OCI-LY3 (cell line): ENCODE measurements at regions not wholly inside any gene's neighbourhood (a gene's known extent, or its start where the extent isn't known, plus 50 kb on each side); places are given as distances from the start of the nearest gene placed in this dataset.

Experiments
- H2AFZ ChIP-seq: fragments of 200-600, 300-600 bp; shearing (Covaris generic); 2 replicates; pipeline ENCODE4 v1.6.0; 2014; ENCODE audit warnings: antibody characterized with exemption, low read depth, low read length
- H3K27ac ChIP-seq: fragments of 200-600, 300-600 bp; sonication (generic); 2 replicates; pipeline ENCODE4 v1.5.1; 2014; ENCODE audit warnings: mild to moderate bottlenecking, low read length, moderate library complexity, mixed read lengths
- H3K27me3 ChIP-seq: fragments of 200-600, 300-600 bp; sonication (generic); 2 replicates; pipeline ENCODE4 v1.6.1; 2014; ENCODE audit warnings: low read depth, low read length, mixed read lengths
- H3K36me3 ChIP-seq: fragments of 200-600, 300-600 bp; sonication (generic); replicated peaks from 2 replicates; pipeline ENCODE3; 2014; ENCODE audit warnings: low read depth, low read length, mixed read lengths
- H3K4me1 ChIP-seq: fragments of 300-600, 200-600 bp; sonication (generic); 2 replicates; pipeline ENCODE4 v1.6.1; 2014; ENCODE audit warnings: low read length, mixed read lengths
- H3K4me2 ChIP-seq: fragments of 200-600, 300-600 bp; sonication (generic); 2 replicates; pipeline ENCODE4 v1.6.1; 2014; ENCODE audit warnings: low read length, mixed read lengths
- H3K4me3 ChIP-seq: fragments of 300-600, 200-600 bp; sonication (generic); 2 replicates; pipeline ENCODE4 v1.5.1; 2014; ENCODE audit warnings: antibody characterized with exemption, mild to moderate bottlenecking, low read length, moderate library complexity
- H3K79me2 ChIP-seq: fragments of 300-600, 200-600 bp; shearing (Covaris generic); 2 replicates; pipeline ENCODE4 v1.6.1; 2014; ENCODE audit warnings: mild to moderate bottlenecking, low read length, mixed read lengths
- H3K9ac ChIP-seq: fragments of 300-600, 200-600 bp; shearing (Covaris generic); 2 replicates; pipeline ENCODE4 v1.6.0; 2014; ENCODE audit warnings: mild to moderate bottlenecking, low read length, moderate library complexity
- H3K9me3 ChIP-seq: fragments of 200-600, 300-600 bp; shearing (Covaris generic); 2 replicates; pipeline ENCODE4 v1.6.1; 2014; ENCODE audit warnings: low read length, mixed read lengths; ENCODE audit not compliant: insufficient read depth
- H4K20me1 ChIP-seq: fragments of 200-600, 300-600 bp; sonication (generic); 2 replicates; pipeline ENCODE4 v1.6.1; 2016; ENCODE audit warnings: low read length, mixed read lengths; ENCODE audit not compliant: insufficient read depth
- EZH2phosphoT487 ChIP-seq: fragments of 200-600 bp; shearing (Covaris generic); IDR thresholded peaks from 2 replicates; pipeline ENCODE4 v1.6.1; 2018; ENCODE audit warnings: antibody characterized with exemption, mixed run types, low read depth
- TF ChIP-seq, protein P1 (sequence below): fragments of 200-600, 300-600 bp; sonication (generic); IDR thresholded peaks from 2 replicates; pipeline ENCODE4 v1.5.1; 2014; ENCODE audit warnings: antibody characterized with exemption, low read length, low read depth

DNA sequence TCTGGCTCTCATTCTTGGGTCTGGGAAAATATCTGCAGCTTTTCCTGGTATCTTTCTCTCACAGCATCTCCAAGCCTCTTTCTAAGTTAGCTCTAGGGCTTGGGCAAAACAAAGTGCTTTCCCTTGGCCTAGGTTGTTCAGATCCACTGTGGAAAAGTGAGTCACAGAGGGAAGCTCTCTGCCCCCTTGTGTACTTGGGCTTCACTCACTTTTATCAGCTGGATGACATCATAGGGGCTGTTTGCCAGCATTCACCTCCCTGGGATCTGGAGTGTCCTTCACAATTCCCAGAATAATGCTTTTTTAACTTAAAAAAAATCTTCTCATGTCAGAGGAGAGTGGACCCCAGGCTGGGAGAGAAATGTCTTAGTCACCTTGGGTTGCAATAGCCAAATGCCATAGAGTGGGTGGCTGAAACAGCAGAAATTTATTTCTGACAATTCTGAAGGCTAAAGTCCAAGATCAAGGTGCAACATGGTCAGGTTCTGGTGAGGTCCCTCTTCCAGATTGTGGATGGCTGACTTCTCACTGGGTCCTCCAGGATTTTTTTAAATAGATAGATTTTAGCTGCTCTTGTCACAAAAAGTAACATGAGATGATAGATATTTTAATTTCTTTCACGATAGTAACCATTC is 247.8 kb downstream of the SH2D1A start:
- Histone ChIP-seq H3K27me3 (no peaks in the 10 kb centered on the region), H3K27ac (no peak overlapping the region), H3K4me2 (no peak overlapping the region), H2AFZ (no peak overlapping the region), H3K4me3 (no peak overlapping the region), H3K9me3 (no peaks in the 10 kb centered on the region), H4K20me1 (no peaks in the 10 kb centered on the region), H3K4me1 (no peaks in the 10 kb centered on the region), H3K9ac (no peak overlapping the region), H3K36me3 (no peaks in the 10 kb centered on the region), H3K79me2 (no peaks in the 10 kb centered on the region)
- TF ChIP-seq, protein P1, sequence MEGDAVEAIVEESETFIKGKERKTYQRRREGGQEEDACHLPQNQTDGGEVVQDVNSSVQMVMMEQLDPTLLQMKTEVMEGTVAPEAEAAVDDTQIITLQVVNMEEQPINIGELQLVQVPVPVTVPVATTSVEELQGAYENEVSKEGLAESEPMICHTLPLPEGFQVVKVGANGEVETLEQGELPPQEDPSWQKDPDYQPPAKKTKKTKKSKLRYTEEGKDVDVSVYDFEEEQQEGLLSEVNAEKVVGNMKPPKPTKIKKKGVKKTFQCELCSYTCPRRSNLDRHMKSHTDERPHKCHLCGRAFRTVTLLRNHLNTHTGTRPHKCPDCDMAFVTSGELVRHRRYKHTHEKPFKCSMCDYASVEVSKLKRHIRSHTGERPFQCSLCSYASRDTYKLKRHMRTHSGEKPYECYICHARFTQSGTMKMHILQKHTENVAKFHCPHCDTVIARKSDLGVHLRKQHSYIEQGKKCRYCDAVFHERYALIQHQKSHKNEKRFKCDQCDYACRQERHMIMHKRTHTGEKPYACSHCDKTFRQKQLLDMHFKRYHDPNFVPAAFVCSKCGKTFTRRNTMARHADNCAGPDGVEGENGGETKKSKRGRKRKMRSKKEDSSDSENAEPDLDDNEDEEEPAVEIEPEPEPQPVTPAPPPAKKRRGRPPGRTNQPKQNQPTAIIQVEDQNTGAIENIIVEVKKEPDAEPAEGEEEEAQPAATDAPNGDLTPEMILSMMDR, result no peak
- no peak for TF ChIP-seq EZH2phosphoT487

DNA sequence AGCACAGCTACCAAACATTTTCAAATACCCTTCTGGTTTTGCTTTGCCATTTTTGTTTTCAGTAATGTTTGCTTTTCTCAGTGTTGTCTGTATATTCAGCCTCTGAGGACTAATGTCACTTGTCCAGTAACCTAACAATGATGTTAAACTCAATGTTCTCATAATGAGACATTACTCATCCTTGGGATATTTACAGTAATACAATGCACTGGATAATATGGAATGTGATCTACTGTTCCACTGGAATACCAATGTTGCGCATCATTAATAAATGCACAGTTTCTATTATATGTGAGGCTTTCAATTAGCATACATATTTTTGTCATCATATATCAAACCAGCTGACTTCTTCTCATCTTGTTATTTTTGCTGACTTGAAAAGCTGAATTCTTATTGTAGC is 259.1 kb downstream of the SH2D1A start:
- TF ChIP-seq, protein P1, result no peak
- TF ChIP-seq EZH2phosphoT487, result no peak
- Histone ChIP-seq H3K27ac (no peak overlapping the region), H3K4me2 (no peak overlapping the region), H3K79me2 (no peaks in the 10 kb centered on the region), H3K27me3 (no peaks in the 10 kb centered on the region), H4K20me1 (no peaks in the 10 kb centered on the region), H3K9me3 (no peaks in the 10 kb centered on the region), H3K9ac (no peak overlapping the region), H3K4me3 (no peak overlapping the region), H3K4me1 (no peaks in the 10 kb centered on the region), H2AFZ (no peak overlapping the region), H3K36me3 (no peaks in the 10 kb centered on the region)

DNA sequence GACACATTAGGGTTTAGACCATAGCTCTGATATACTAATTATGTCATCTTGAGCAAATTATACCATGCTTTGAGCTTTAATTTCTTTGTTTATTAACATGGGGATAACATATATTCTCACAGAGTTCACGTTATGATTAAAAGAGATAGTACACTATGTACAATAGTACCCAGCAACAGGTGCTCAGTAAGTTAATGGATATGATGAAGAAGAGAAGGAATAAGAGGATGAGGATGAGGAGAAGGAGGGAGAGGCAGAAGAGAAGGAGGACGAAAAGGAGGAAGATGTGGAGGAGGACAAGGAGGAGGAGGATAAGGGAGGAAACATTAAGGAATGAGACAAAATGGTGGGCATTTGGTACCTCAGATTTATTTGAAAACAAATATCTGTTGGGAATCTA is 260.4 kb downstream of the SH2D1A start:
- no peaks in the 10 kb centered on the region for H3K27me3 ChIP-seq
- no peak overlapping the region for H3K9ac ChIP-seq
- TF ChIP-seq, protein P1, result no peak
- TF ChIP-seq EZH2phosphoT487, result no peak
- no peaks in the 10 kb centered on the region for H3K4me1 ChIP-seq
- H3K4me3 ChIP-seq, result no peak overlapping the region
- H3K9me3 ChIP-seq, result no peaks in the 10 kb centered on the region
- no peak overlapping the region for H2AFZ ChIP-seq
- no peaks in the 10 kb centered on the region for H3K36me3 ChIP-seq
- H3K4me2 ChIP-seq, result no peak overlapping the region
- H4K20me1 ChIP-seq, result no peaks in the 10 kb centered on the region
- H3K79me2 ChIP-seq, result no peaks in the 10 kb centered on the region
- no peak overlapping the region for H3K27ac ChIP-seq

DNA sequence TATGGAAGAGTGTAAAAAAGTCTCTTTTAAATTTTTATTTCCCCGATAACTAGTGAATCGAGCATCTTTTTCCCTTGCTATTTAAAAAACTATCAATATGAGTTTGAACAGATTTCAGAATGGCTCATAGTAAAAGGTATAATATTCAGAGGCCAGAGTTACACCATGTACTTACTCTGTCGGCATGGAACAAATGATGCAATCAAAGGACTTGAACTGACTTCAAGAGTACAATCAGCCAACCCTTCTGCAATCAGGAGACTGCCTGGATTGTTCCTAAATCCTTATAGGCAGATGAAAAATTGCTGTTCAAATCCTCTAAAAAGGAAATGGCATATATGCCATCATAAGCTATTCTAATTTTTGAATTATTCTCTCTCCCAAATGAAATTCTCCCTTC is 273.3 kb downstream of the SH2D1A start:
- no peak for TF ChIP-seq EZH2phosphoT487
- TF ChIP-seq, protein P1, result no peak
- Histone ChIP-seq H3K4me3 (no peak overlapping the region), H3K4me1 (no peaks in the 10 kb centered on the region), H3K9ac (no peak overlapping the region), H3K9me3 (no peaks in the 10 kb centered on the region), H3K36me3 (no peaks in the 10 kb centered on the region), H2AFZ (no peak overlapping the region), H3K4me2 (no peak overlapping the region), H3K27me3 (no peaks in the 10 kb centered on the region), H3K27ac (no peak overlapping the region), H4K20me1 (no peaks in the 10 kb centered on the region), H3K79me2 (no peaks in the 10 kb centered on the region)
